ENCODE measurements at regions not wholly inside any gene's neighbourhood (a gene's known extent, or its start where the extent isn't known, plus 50 kb on each side); places are given as distances from the start of the nearest gene placed in this dataset.

DNA sequence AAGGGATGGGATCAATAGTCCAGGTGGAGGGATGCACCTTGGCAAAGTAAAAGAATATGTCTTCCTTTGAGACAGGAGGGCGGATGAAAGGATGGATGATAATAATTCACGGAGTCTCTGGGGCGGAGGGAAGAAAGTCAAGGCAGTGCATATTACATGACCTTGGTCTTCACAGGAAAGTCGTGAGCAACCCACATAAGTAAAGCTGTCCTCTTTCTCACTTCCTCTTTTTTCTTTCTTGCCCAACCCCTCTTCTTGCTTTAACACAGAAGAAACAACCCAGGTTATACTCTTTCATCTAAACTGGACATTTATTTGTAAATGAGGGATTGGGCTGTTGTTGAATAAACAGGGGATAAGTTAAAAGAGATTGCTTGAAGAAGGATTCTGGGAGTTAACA is 168.7 kb upstream of the SKOR2 start:
- TF ChIP-seq POLR2A (IDR thresholded peaks at IDR 0.05; ENCODE audit: low read depth, low read length): no peak
- TF ChIP-seq POLR2AphosphoS5 (IDR thresholded peaks at IDR 0.05; ENCODE audit: low read depth, low read length): no peak
- TF ChIP-seq TAF1 (IDR thresholded peaks at IDR 0.05; ENCODE audit: low read depth, low read length): no peak
- no peak for TF ChIP-seq PAX5 (IDR thresholded peaks at IDR 0.05; ENCODE audit: insufficient read depth, low read length, severe bottlenecking)
- peak; percentile 99 for TF ChIP-seq SPI1 (IDR thresholded peaks at IDR 0.05; ENCODE audit: low read depth, low read length)

Measured in GM12891 (cell line).